HL-60 (cell line): ENCODE measurements at regions not wholly inside any gene's neighbourhood (a gene's known extent, or its start where the extent isn't known, plus 50 kb on each side); places are given as distances from the start of the nearest gene placed in this dataset.

Experiments used
- DNase-seq, 2 experiments: peaks; one replicate each; pipeline ENCODE4 v3.0.0-alpha.2; 2010 to 2020; ENCODE audit warnings: low read depth in 1 of 2, low spot score in 1 of 2
- H3K27ac ChIP-seq: fragments of 250-450 bp; sonication (Bioruptor Pico); replicated peaks from 2 replicates; pipeline ENCODE4 v1.5.1; 2020; ENCODE audit warnings: mild to moderate bottlenecking, moderate library complexity
- H3K27me3 ChIP-seq: fragments of 250-450 bp; sonication (Bioruptor Pico); 2 replicates; pipeline ENCODE4 v1.5.1; 2021; ENCODE audit warnings: mild to moderate bottlenecking, moderate library complexity; ENCODE audit not compliant: insufficient read depth, poor library complexity, severe bottlenecking
- H3K4me3 ChIP-seq: replicated peaks from 2 replicates; pipeline ENCODE4 v1.5.1; 2011; ENCODE audit warnings: mild to moderate bottlenecking, control low read depth, low read length; ENCODE audit not compliant: insufficient read depth
- GABPA ChIP-seq: IDR thresholded peaks from 2 replicates; pipeline ENCODE4 v1.6.1; 2012; ENCODE audit warnings: low read depth
- POLR2AphosphoS5 ChIP-seq: IDR thresholded peaks from 2 replicates; pipeline ENCODE4 v1.6.1; 2012; ENCODE audit warnings: low read depth
- SPI1 ChIP-seq: IDR thresholded peaks from 2 replicates; pipeline ENCODE4 v1.6.1; 2012; ENCODE audit warnings: low read depth, mild to moderate bottlenecking, borderline replicate concordance
- TF ChIP-seq, protein P1 (sequence below): IDR thresholded peaks from one replicate; pipeline ENCODE4 v1.5.1; 2011; ENCODE audit warnings: low read length, control low read depth, inconsistent platforms; ENCODE audit not compliant: insufficient read depth
- TF ChIP-seq, protein P2 (sequence below): IDR thresholded peaks from 2 replicates; pipeline ENCODE4 v1.6.1; 2012; ENCODE audit warnings: low read depth; ENCODE audit not compliant: insufficient replicate concordance

GRCh38 chr10:2844925-2845324 lies 222.4 kb upstream of the PFKP start:
- Histone ChIP-seq H3K27me3 (no peaks in the 10 kb centered on the region), H3K4me3 (no peak overlapping the region), H3K27ac (no peak overlapping the region)
- TF ChIP-seq, protein P1, sequence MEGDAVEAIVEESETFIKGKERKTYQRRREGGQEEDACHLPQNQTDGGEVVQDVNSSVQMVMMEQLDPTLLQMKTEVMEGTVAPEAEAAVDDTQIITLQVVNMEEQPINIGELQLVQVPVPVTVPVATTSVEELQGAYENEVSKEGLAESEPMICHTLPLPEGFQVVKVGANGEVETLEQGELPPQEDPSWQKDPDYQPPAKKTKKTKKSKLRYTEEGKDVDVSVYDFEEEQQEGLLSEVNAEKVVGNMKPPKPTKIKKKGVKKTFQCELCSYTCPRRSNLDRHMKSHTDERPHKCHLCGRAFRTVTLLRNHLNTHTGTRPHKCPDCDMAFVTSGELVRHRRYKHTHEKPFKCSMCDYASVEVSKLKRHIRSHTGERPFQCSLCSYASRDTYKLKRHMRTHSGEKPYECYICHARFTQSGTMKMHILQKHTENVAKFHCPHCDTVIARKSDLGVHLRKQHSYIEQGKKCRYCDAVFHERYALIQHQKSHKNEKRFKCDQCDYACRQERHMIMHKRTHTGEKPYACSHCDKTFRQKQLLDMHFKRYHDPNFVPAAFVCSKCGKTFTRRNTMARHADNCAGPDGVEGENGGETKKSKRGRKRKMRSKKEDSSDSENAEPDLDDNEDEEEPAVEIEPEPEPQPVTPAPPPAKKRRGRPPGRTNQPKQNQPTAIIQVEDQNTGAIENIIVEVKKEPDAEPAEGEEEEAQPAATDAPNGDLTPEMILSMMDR, result no peak
- TF ChIP-seq POLR2AphosphoS5, result no peak
- no peak for TF ChIP-seq SPI1
- DNase-seq, result no peak

DNA sequence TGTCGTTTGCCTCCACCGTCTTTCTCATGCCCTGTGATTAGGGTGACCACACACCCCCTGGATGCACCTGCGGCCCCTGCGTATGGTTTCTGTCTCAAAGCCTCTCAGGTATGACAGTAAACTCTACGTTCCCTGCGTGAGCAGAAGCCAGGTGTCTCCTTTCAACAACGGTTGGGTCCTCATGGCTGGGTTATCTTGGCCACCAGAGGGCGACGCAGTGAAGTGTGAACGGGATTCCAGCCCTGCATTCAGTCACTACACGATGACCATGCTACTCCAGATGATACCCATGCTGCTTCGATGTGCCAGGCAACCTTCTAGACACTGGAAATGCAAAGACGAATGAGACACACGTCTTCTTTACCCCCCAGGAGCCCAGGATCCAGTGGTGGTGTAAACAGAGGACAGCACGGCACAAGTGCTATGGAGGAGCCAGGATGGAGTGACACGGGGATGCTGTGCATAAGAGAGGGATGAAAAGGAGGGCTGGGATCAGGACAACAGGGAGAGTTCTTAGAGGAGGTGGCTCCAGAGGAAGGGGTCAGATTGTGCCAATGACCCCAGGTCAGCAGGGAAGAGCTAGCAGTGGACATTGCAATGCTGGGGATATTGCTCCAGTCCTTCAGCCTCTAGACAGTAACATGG lies 228.1 kb upstream of the PFKP start:
- DNase-seq, result peak in 1 of 2 experiments; percentile 30
- TF ChIP-seq POLR2AphosphoS5 (no peak), GABPA (no peak), SPI1 (no peak)
- TF ChIP-seq, protein P1, result peak; percentile 30
- TF ChIP-seq, protein P2, sequence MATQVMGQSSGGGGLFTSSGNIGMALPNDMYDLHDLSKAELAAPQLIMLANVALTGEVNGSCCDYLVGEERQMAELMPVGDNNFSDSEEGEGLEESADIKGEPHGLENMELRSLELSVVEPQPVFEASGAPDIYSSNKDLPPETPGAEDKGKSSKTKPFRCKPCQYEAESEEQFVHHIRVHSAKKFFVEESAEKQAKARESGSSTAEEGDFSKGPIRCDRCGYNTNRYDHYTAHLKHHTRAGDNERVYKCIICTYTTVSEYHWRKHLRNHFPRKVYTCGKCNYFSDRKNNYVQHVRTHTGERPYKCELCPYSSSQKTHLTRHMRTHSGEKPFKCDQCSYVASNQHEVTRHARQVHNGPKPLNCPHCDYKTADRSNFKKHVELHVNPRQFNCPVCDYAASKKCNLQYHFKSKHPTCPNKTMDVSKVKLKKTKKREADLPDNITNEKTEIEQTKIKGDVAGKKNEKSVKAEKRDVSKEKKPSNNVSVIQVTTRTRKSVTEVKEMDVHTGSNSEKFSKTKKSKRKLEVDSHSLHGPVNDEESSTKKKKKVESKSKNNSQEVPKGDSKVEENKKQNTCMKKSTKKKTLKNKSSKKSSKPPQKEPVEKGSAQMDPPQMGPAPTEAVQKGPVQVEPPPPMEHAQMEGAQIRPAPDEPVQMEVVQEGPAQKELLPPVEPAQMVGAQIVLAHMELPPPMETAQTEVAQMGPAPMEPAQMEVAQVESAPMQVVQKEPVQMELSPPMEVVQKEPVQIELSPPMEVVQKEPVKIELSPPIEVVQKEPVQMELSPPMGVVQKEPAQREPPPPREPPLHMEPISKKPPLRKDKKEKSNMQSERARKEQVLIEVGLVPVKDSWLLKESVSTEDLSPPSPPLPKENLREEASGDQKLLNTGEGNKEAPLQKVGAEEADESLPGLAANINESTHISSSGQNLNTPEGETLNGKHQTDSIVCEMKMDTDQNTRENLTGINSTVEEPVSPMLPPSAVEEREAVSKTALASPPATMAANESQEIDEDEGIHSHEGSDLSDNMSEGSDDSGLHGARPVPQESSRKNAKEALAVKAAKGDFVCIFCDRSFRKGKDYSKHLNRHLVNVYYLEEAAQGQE, result no peak
- no peak overlapping the region for H3K27ac ChIP-seq
- no peak overlapping the region for H3K4me3 ChIP-seq
- no peaks in the 10 kb centered on the region for H3K27me3 ChIP-seq

GRCh38 chr10:2837674-2838073 lies 229.7 kb upstream of the PFKP start:
- Histone ChIP-seq H3K4me3 (no peak overlapping the region), H3K27me3 (no peaks in the 10 kb centered on the region), H3K27ac (no peak overlapping the region)
- TF ChIP-seq, protein P2, result no peak
- TF ChIP-seq POLR2AphosphoS5 (no peak), GABPA (no peak)
- DNase-seq, result no peak

- no peak for DNase-seq
- no peaks in the 10 kb centered on the region for H3K27me3 ChIP-seq
- H3K4me3 ChIP-seq, result no peak overlapping the region
- H3K27ac ChIP-seq, result no peak overlapping the region
- TF ChIP-seq SPI1, result no peak
- TF ChIP-seq, protein P1, result no peak
- TF ChIP-seq, protein P2, result no peak
- TF ChIP-seq GABPA, result no peak
- no peak for TF ChIP-seq POLR2AphosphoS5
These were observed 230.3 kb upstream of the PFKP start for GRCh38 chr10:2836921-2837662.
